HS-5 (cell line): ENCODE measurements at regions not wholly inside any gene's neighbourhood (a gene's known extent, or its start where the extent isn't known, plus 50 kb on each side); places are given as distances from the start of the nearest gene placed in this dataset.
A peak's percentile ranks its signal among the peaks of the same experiment; 100 is the strongest.

ENCODE experiments used
- DNase-seq: peaks from one replicate; pipeline ENCODE4 v3.0.0-alpha.2; 2012; ENCODE audit warnings: low read depth

DNA sequence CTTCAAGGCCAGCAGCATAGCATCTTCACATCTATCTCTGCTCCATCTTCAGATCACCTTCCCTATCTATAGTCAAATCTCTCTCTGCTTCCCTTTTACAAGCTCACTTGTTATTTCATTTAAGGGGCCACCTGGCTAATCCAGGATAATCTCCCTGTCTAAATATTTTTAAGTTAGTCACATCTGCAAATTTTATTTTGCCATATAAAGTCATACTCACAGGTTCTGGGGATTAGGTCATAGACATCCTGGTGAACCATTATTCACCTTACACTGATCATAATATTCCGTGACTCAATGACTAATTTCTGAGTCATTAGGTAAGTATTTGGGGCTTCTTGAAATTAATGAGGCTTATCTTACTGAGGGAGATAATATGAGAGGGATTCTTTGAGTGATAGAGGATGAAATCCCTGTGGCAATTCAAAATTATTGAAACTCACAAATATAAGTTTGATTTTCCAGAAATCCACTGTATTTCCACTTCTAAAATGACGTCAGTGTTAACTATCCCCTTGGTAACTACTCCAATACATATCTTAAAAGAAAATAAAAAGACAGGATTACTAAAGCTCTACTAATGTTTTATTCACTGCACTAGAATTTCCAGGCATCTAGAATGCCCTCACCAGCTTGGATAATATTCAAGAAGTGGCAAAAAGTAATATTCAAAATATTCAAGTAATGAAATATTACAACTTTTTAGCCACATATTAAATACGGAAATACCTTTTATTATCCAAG, 93.7 kb upstream of the RBMS3 start:
- DNase-seq = peak; percentile 96

DNA sequence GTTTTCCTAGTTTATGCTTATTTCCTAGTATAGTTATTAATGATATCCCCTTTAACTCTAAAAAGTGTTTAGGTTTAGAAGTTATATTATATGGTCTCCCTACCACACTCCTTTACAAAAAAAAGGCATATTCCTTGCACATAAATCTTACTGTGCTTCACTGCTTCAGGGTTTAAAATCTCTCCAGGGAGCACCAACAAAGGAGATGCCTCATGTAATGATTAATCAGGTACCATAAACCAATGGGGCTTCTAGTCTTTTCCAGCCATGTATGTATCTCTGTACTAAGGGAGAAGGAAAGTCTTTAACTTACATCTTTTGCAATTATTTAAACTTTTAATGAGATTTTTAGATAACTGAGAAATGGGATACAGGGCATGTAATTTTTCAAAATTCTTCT, 91.5 kb upstream of the RBMS3 start:
- DNase-seq = no peak

DNA sequence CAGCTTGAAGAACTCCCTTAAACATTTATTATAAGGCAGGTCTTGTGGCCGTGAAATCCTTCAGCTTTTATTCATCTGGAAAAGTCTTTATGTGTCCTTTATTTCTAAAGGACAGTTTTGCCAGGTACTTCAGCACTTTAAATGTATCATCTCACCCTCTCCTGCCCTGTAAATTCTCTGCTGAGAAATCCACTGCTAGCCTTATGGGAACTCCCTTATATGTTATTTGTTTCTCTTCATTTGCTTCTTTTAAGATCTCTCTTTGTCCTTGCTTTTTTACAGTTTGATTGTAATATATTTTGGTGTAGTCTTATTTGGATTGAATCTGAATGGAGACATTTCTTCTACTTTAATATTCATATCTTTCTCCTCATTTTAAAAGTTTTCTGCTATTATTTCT, 86.7 kb upstream of the RBMS3 start:
- DNase-seq = no peak

DNA sequence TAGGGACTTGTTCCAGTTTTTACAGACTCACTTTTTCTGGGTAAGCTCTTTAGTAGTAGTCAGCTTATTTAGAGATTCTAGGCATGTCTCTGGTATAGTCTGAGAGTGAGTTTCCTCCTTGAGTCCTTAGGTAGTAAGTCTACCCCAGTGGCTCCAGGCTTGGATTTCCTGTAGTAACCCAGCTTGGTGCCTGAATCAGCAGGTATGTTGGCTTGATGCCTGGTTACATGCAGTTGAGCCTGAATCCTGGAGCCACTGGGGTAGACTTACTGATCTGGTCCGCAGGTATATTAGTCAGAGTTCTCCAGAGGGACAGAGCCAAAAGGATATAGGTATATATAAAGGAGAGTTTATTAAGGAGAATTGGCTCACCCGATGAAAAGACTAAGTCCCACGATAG, 85.8 kb upstream of the RBMS3 start:
- DNase-seq = no peak

DNA sequence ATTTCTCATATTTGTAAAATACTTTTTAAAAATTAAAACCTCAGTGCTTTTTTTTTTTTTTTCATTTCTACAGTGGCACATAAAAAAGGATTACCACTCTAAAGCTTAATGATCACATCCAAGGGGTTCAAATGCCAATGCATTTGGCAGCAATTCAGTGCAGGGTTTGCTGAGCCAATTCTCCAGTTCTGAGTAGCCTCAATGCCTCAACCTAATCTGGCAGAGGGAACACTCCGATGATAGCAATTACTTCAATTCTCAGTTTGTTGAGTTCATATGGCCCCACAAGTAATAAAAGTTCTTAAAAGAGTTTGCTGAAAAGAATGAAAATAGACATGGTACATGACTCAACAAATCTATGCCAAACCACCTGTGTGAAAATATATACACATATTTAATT, 79.3 kb upstream of the RBMS3 start:
- DNase-seq = no peak

DNA sequence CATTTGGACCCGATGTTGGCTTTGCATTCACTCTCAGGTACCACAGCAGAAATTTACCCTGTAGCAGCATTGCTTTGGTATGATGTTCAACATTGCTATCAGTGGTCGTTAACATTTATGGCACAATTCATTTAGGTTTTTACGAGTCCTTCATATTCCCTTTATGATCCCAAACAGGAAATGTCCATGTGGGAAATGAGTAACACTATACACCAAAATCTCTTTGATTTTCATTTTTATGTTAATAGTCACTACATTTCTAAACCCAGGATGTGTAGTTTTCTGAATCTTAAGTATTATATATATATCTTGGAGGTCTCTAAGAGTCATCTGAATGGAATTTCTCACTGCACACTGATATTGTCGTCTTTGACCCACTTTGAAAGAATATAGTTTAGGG, 78.5 kb upstream of the RBMS3 start:
- peak; percentile 84 for DNase-seq

DNA sequence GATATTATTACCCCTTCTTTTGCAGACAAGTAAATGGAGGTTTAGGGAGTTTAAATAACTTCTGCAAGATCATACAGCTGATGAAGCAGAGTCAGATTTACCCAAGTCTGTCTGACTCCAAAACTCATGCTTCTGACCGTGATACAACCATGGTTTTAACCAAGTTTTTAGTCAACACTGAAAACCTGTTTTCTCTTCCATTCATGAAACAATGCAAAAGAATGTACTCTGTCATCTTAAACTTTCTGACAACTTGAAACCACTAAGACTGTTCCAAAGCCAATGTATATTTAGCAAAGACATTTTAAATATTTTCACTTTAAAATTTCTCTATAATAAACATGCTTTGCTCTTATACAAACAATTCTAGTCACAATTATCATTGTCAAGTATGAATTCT, 77.0 kb upstream of the RBMS3 start:
- no peak for DNase-seq

DNA sequence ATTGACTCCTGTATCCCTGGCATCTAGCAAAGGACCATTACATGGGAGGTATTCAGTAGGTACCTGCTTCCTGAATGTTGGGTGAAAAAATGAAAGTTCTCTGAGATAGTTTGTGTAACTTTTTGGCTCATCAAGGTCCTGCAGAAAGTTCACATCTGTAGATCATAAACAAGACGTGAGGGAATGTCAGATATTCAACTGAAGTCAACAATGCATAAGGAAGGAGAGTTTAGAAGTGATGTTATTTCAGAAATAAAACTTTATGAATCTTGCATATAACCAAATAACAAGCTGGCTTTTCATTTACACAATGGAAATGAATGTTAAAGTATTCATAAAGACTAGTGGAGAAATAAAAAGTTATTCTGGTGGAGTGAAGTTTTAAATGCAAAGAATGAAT, 73.4 kb upstream of the RBMS3 start:
- DNase-seq = no peak

DNA sequence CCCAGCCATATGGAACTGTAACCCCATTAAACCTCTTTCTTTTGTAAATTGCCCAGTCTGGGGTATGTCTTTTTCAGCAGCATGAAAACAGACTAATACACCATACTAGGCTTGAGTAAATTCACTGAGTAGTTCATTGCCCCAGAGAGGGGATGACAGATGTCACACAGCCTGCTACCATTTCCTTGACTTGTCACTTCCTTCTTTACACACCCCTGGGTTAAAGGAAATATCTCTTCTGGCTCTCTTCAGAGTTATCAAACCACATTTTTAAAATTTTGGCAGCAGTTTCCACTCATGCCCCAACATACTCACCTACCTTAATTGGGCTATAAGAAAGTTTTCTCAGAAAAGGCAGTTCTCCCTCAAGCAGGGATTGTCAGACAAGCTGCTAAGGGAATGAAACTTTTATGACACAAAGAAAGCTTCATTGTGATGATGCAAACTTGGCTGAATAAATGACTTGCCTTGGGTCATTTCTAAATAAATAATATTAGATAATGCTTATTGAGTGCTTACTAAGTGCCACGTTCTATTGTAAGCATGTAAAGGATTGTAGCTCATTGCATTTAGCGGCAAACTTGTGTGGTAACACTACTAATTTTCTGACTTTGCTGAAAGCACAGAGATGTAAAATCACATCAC, 68.0 kb upstream of the RBMS3 start:
- no peak for DNase-seq

DNA sequence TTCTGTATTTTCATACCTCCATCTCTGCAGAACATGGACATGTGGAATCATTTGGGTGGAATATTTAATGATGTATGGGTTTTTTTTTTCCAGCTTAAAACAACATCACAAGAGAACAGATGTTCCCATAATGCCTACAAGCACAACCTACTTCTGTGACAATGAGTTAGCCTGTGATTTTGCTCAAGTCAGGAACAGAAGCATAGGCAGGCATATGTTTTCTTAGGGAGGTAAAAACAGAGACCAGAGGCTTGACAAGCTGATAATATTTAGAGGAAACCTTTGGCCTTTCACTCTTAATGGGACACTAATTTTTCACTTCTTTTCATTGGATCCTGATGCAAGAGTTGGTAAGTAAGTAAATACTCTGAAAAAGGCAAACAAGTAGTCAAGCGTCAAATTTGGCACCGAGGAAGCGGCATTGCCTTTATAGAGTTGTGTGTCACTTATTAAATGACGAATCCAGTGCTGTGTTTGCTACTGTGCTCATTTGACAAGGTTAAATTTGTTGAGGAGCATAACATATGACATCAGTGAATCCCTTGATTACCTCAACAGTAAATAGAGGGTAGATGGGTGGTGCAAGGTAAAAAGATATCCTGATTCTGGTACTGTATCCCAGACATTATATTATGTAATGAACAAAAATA, 66.7 kb upstream of the RBMS3 start:
- no peak for DNase-seq

DNA sequence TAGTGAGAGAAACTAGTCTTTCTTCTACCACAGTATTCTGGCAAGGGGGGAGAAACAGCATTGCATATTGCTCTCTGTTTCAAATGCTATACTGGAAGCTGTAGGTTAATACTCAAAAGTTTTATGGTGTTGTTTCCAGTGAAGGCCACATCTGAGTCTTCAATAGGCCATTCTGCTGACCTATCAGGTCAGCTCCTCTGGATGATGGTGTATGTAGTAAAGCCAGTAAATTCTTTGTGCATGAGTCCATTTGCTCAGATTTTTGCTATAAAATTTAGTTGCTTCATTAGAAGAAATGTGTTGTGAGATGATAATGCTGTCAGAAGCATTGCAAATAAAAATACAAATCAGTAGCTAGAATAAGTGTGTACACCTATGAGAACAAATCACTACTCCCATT, 64.9 kb upstream of the RBMS3 start:
- DNase-seq = no peak

DNA sequence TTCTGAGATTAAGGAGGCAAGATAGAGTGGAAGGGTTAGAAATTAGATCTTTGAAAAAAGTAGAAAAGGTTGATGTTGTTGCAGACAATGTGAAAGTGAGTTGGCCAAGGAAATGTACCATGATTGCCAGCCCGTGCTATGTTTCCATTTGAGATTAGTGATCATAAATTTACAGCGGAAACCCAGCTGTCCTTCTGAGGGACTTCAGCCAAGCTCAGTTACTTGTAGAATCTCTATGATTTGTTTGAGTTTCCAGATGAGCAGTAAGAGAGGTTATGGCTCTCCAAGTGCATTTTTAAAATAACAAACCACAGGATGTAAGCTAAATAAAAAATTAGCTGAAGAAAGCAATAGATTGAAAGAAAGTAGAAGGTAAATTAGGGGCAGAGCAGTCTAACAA, 54.2 kb upstream of the RBMS3 start:
- DNase-seq = no peak

DNA sequence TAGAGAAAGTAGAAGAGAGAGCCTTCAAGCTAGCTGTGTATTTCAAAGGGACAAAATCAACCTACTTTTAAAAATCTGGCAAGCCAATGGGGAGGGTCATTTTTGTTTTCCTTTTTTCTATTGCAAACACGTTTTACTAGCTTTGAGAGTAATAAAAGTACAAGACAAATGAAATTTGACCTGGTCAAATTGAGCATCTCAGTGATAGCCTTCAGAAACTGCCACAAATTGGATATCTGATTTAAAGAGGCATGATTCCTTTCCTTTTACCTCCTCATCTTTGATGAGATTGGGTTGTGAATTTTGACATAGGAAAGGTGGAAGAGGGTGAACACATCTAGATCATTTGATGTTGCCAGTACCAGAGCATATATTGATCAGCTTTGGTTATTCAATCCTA, 53.6 kb upstream of the RBMS3 start:
- DNase-seq = no peak
